ENCODE measurements at regions not wholly inside any gene's neighbourhood (a gene's known extent, or its start where the extent isn't known, plus 50 kb on each side); places are given as distances from the start of the nearest gene placed in this dataset.

DNA sequence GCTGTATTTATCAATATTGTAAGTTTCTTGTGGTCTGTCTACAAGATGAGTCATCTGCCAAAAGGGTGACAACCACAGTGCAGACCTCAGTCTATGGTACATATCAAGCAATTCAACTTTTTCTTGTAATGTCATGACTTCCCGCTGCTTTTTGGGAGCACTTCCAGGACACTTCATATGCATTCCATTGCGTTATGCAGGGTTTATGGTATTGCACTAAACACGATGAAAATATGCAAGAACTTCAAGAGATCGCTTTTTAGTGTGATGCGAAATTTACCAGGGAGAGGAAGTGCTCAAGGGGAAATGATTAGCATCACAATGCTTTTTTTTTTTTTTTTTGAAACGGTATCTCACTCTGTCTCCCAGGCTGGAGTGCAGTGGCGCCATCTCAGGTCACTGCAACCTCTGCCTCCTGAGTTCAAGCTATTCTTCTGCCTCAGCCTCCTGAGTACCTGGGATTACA is 166.5 kb downstream of the TFAP2A start:
- peaks cover 2% of the 10 kb centered on the region for H3K4me1 ChIP-seq (ENCODE audit: control insufficient read depth, insufficient read depth, low read length)
- H3K27ac ChIP-seq (ENCODE audit: low read length) = no peak overlapping the region
- H3K27me3 ChIP-seq (ENCODE audit: control insufficient read depth, insufficient read depth, low read length) = no peaks in the 10 kb centered on the region
- H3K9me3 ChIP-seq (ENCODE audit: control insufficient read depth, low read depth, low read length) = no peaks in the 10 kb centered on the region
- no peaks in the 10 kb centered on the region for H3K36me3 ChIP-seq (ENCODE audit: control insufficient read depth, insufficient read depth, low read length)
- DNase-seq = no peak
- no CpG with 5 or more reads among the region's 7 CpGs for WGBS (ENCODE audit: insufficient coverage, low lambda C conversion rate)
- H3K4me3 ChIP-seq (ENCODE audit: low read length) = no peak overlapping the region

DNA sequence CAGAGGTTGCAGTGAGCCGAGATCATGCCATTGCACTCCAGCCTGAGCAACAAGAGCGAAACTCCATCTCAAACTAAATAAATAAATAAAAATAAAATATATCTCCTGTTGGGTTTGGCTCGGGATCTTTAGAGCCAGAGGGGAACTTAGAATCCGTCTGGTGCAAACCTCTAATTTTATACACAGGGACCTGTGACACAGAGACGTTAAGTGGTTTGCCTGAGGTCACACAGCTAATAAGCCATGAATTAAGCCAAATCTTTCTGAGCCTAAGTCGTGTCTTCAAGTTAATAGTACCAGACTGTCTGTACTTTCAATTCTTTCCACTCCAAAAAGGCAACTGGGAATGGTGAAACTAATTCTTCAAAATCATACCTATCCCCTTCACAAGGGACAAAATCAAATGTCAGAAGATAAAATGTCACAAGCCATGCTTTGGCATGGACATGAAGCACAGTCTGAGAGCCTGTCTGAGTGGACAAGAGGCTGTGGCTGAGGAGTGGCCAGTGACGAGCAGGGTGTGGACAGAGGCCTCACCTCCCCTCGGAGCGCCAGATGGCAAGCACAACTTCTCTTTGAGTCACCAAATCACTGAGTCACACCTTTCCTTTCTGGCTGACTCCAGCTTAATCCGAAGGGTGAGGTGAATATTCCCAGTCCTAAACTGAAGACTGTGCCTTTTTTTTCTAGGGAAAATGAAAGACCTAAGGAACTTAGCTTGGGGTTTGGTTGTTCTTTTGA is 177.4 kb downstream of the TFAP2A start:
- H3K27ac ChIP-seq (ENCODE audit: low read length) = no peak overlapping the region
- H3K4me1 ChIP-seq (ENCODE audit: control insufficient read depth, insufficient read depth, low read length) = no peaks in the 10 kb centered on the region
- DNase-seq = no peak
- H3K36me3 ChIP-seq (ENCODE audit: control insufficient read depth, insufficient read depth, low read length) = no peaks in the 10 kb centered on the region
- 57% methylated on average over 1 of the region's 10 CpGs for WGBS (ENCODE audit: insufficient coverage, low lambda C conversion rate)
- H3K9me3 ChIP-seq (ENCODE audit: control insufficient read depth, low read depth, low read length) = no peaks in the 10 kb centered on the region
- H3K27me3 ChIP-seq (ENCODE audit: control insufficient read depth, insufficient read depth, low read length) = no peaks in the 10 kb centered on the region
- no peak overlapping the region for H3K4me3 ChIP-seq (ENCODE audit: low read length)

DNA sequence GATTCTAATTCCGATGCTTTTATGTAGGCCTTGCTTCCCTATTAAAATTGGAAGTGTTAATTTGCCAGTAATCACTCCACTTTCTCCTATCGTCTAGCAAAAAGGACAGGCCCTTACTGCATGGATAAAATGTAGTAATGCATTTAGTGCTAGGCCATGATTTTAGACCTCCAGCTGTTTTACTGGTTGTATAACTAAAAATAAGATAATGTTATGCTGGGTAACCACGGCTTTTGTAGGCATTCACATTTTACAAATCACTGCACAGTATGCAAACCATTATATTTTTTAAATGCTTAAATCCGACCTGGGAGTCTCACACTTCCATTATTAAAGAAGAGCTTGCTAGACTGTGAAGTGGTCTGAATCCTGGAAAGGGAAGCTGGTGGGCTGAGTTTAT is 179.5 kb downstream of the TFAP2A start:
- no peaks in the 10 kb centered on the region for H3K9me3 ChIP-seq (ENCODE audit: control insufficient read depth, low read depth, low read length)
- no peaks in the 10 kb centered on the region for H3K36me3 ChIP-seq (ENCODE audit: control insufficient read depth, insufficient read depth, low read length)
- no peaks in the 10 kb centered on the region for H3K27me3 ChIP-seq (ENCODE audit: control insufficient read depth, insufficient read depth, low read length)
- no peak overlapping the region for H3K4me3 ChIP-seq (ENCODE audit: low read length)
- H3K4me1 ChIP-seq (ENCODE audit: control insufficient read depth, insufficient read depth, low read length) = no peaks in the 10 kb centered on the region
- 60% methylated on average over 1 of the region's 4 CpGs for WGBS (ENCODE audit: insufficient coverage, low lambda C conversion rate)
- DNase-seq = no peak
- no peak overlapping the region for H3K27ac ChIP-seq (ENCODE audit: low read length)

DNA sequence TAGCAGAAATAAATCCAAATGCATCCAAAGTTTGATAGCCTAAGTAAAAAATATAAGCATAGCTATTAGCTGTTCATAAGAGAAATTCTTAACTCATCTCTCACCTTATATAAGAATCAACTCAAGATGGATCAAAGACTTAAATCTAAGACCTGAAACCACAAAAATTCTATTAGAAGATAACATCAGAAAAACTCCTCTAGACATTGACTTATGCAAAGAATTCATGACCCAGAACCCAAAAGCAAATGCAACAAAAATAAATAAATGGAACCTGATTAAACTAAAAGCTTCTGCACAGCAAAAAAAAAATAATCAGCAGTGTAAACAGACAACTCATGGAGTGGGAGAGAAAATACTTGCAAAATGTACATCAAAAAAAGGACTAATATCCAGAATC is 184.3 kb downstream of the TFAP2A start:
- Histone ChIP-seq H3K4me3 (ENCODE audit: low read length) (no peak overlapping the region), H3K4me1 (ENCODE audit: control insufficient read depth, insufficient read depth, low read length) (no peaks in the 10 kb centered on the region), H3K27ac (ENCODE audit: low read length) (no peak overlapping the region), H3K36me3 (ENCODE audit: control insufficient read depth, insufficient read depth, low read length) (no peaks in the 10 kb centered on the region), H3K27me3 (ENCODE audit: control insufficient read depth, insufficient read depth, low read length) (no peaks in the 10 kb centered on the region), H3K9me3 (ENCODE audit: control insufficient read depth, low read depth, low read length) (no peaks in the 10 kb centered on the region)
- DNase-seq = no peak

DNA sequence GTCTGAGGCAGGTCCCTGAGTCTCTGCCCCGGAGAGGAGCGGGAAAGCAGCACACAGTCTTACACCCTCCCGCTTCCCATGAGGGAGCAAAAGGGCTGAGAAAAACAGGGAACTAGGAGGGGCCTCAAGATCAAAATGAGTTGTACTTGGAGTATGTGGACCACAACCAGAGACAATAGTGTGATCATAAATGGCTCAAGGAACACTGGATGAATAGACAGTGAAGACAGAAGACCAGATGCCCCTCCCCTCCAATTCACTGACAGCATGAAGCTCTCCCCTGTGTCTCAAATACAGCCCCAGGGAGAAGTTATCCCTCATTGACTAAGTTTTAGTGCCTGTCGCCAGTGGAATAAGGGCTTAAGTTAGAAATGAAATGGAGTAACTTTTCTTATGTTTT is 191.0 kb downstream of the TFAP2A start:
- no peak for DNase-seq
- WGBS (ENCODE audit: insufficient coverage, low lambda C conversion rate) = no CpG with 5 or more reads among the region's 4 CpGs
- Histone ChIP-seq H3K36me3 (ENCODE audit: control insufficient read depth, insufficient read depth, low read length) (no peaks in the 10 kb centered on the region), H3K27ac (ENCODE audit: low read length) (no peak overlapping the region), H3K4me3 (ENCODE audit: low read length) (no peak overlapping the region), H3K27me3 (ENCODE audit: control insufficient read depth, insufficient read depth, low read length) (no peaks in the 10 kb centered on the region), H3K9me3 (ENCODE audit: control insufficient read depth, low read depth, low read length) (no peaks in the 10 kb centered on the region), H3K4me1 (ENCODE audit: control insufficient read depth, insufficient read depth, low read length) (no peaks in the 10 kb centered on the region)

DNA sequence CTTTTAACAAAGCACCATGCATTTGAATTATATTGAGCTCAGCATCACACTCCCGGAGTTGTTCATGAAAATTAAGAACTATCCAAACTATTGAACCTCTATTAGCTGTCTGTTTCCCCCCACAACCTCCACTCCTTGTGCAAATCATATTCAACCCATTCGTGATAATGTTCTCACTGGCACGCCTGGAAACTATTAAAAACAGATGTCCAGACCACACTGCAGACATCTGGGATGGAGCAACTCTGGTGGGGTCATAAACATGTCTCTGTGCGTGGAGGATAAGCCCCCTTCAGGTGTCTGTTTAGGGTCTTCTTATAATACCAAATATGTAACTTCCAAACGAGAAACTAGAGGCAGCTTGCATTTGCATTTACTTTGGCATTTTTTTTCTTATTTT is 193.7 kb downstream of the TFAP2A start:
- Histone ChIP-seq H3K9me3 (ENCODE audit: control insufficient read depth, low read depth, low read length) (no peaks in the 10 kb centered on the region), H3K4me1 (ENCODE audit: control insufficient read depth, insufficient read depth, low read length) (no peaks in the 10 kb centered on the region), H3K36me3 (ENCODE audit: control insufficient read depth, insufficient read depth, low read length) (no peaks in the 10 kb centered on the region), H3K27ac (ENCODE audit: low read length) (no peak overlapping the region), H3K27me3 (ENCODE audit: control insufficient read depth, insufficient read depth, low read length) (no peaks in the 10 kb centered on the region), H3K4me3 (ENCODE audit: low read length) (no peak overlapping the region)
- DNase-seq = no peak
- 73% methylated on average over 4 of the region's 5 CpGs for WGBS (ENCODE audit: insufficient coverage, low lambda C conversion rate)

DNA sequence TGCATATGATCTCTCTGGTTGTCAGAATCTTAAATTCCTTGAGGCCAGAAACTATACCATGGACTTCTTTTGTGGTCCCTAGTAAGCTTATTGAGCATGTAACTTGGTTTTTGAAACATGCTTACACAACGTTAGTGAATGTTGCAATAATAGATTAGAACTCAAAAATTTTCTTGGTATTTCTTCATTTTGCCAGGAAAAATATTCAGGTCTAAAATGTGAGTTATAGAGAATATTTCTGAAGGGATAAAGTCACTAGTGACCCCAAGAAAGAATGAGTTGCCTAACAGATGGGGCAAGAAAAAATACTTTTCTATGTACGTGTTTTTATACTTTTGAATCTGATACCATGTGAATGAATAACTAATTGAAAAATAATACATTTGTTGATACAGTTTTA is 195.4 kb downstream of the TFAP2A start:
- H3K4me3 ChIP-seq (ENCODE audit: low read length) = no peak overlapping the region
- no peaks in the 10 kb centered on the region for H3K27me3 ChIP-seq (ENCODE audit: control insufficient read depth, insufficient read depth, low read length)
- no CpG with 5 or more reads among the region's 2 CpGs for WGBS (ENCODE audit: insufficient coverage, low lambda C conversion rate)
- no peak for DNase-seq
- no peaks in the 10 kb centered on the region for H3K4me1 ChIP-seq (ENCODE audit: control insufficient read depth, insufficient read depth, low read length)
- no peaks in the 10 kb centered on the region for H3K9me3 ChIP-seq (ENCODE audit: control insufficient read depth, low read depth, low read length)
- no peaks in the 10 kb centered on the region for H3K36me3 ChIP-seq (ENCODE audit: control insufficient read depth, insufficient read depth, low read length)
- no peak overlapping the region for H3K27ac ChIP-seq (ENCODE audit: low read length)

DNA sequence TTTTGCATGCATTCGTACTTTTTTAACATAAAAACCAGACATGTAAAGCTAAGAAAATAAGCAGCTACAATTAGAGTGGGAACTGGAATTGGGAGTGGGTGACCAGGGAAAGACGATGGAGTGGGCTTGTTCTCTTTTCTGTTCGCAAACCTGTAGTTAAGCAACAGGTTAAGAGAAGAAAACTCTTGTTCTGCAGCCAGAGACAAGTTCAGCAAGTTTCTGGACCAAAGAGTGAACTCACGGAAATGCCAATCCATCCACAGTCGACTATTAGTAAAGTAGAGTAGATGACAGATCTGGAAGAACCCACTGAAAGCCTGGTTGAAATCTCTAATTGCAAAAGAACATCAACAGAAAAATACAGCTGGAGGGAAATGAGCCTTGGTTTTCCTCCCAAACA is 197.8 kb downstream of the TFAP2A start:
- 100% methylated on average over 1 of the region's 5 CpGs for WGBS (ENCODE audit: insufficient coverage, low lambda C conversion rate)
- Histone ChIP-seq H3K9me3 (ENCODE audit: control insufficient read depth, low read depth, low read length) (no peaks in the 10 kb centered on the region), H3K36me3 (ENCODE audit: control insufficient read depth, insufficient read depth, low read length) (no peaks in the 10 kb centered on the region), H3K27ac (ENCODE audit: low read length) (no peak overlapping the region), H3K4me3 (ENCODE audit: low read length) (no peak overlapping the region), H3K4me1 (ENCODE audit: control insufficient read depth, insufficient read depth, low read length) (no peaks in the 10 kb centered on the region), H3K27me3 (ENCODE audit: control insufficient read depth, insufficient read depth, low read length) (no peaks in the 10 kb centered on the region)
- DNase-seq = no peak

DNA sequence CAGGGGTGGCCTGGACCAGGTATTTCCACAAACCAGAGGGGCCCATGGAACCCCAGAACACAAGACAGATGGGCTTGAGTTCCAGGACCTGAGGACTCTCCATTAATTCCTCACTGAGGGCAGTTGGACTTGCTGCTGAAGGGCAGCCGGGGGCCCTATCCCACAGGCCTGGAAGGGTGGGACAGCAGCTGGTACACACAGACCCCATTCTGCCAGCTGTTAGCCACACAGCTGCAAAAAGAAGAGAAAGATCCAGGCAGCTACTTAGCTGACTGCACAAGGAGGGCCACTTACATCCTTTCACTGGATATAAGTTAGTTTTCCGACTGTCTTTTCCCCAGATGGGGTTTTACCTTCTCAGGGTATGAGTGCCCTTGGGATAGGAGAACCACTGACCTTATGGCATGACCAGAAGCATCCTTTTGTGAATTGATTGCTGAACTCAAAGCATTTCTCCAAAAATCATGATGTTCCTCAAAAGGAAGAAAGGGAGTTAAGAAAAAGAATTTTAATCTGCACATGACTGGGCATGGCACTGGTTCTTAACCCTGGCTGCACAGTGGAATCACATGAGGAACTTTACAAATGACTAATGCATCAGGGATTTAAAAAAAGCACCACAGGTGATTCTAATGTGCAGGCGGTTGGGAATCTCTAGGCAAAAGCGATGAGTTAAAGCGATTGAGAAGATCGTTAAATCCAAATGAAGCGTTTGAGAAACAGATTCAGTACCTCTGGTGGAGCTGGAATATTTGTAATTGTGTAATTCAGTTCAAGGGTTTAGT is 199.4 kb downstream of the TFAP2A start:
- Histone ChIP-seq H3K4me1 (ENCODE audit: control insufficient read depth, insufficient read depth, low read length) (no peaks in the 10 kb centered on the region), H3K36me3 (ENCODE audit: control insufficient read depth, insufficient read depth, low read length) (no peaks in the 10 kb centered on the region), H3K4me3 (ENCODE audit: low read length) (no peak overlapping the region), H3K9me3 (ENCODE audit: control insufficient read depth, low read depth, low read length) (no peaks in the 10 kb centered on the region), H3K27ac (ENCODE audit: low read length) (no peak overlapping the region), H3K27me3 (ENCODE audit: control insufficient read depth, insufficient read depth, low read length) (no peaks in the 10 kb centered on the region)
- WGBS (ENCODE audit: insufficient coverage, low lambda C conversion rate) = 97% methylated on average over 5 of the region's 7 CpGs
- DNase-seq = no peak

DNA sequence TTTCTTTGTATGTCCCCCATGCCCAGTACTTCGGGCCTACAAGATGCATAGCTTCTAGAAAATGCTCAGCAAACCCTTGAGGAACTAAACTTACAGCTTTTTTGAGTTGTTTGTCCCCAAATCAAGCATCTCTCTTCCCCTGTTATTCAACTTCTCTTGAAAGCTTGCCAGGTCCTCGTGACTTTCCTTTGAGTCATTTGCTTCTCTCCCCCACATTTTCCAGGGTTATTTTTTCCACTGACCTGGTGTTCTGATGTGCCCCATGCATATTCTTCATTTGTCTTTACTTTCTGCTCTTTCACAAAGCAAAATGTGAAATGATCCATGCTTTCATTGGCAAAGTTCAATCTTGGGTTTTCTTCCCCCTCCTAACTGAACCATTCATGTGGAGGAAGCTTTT is 204.8 kb downstream of the TFAP2A start:
- H3K27ac ChIP-seq (ENCODE audit: low read length) = no peak overlapping the region
- no peak overlapping the region for H3K4me3 ChIP-seq (ENCODE audit: low read length)
- DNase-seq = no peak
- H3K36me3 ChIP-seq (ENCODE audit: control insufficient read depth, insufficient read depth, low read length) = no peaks in the 10 kb centered on the region
- WGBS (ENCODE audit: insufficient coverage, low lambda C conversion rate) = 88% methylated on average over 1 of the region's 2 CpGs
- H3K4me1 ChIP-seq (ENCODE audit: control insufficient read depth, insufficient read depth, low read length) = no peaks in the 10 kb centered on the region
- no peaks in the 10 kb centered on the region for H3K9me3 ChIP-seq (ENCODE audit: control insufficient read depth, low read depth, low read length)
- H3K27me3 ChIP-seq (ENCODE audit: control insufficient read depth, insufficient read depth, low read length) = no peaks in the 10 kb centered on the region

DNA sequence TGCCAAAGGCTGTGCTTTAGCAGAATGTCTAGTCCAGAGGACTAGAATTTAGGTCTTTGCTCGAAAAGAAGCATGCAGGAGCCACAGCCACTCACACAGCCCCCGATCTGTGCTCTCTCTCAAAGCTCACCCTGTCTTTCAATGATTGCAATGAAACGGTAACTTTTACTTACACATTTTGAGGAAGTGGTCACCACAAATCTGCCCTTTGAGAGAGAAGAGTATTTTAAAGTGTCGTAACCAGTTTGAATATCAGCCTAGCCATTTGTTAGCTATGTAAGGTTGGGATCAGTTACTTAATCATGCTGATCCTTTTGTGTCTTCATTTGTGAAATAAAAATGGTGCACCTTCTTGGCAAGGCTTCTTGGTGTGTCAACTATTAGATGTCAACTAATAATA is 209.0 kb downstream of the TFAP2A start:
- H3K9me3 ChIP-seq (ENCODE audit: control insufficient read depth, low read depth, low read length) = no peaks in the 10 kb centered on the region
- no peak overlapping the region for H3K4me3 ChIP-seq (ENCODE audit: low read length)
- WGBS (ENCODE audit: insufficient coverage, low lambda C conversion rate) = 100% methylated on average over 1 of the region's 4 CpGs
- H3K27me3 ChIP-seq (ENCODE audit: control insufficient read depth, insufficient read depth, low read length) = no peaks in the 10 kb centered on the region
- no peaks in the 10 kb centered on the region for H3K4me1 ChIP-seq (ENCODE audit: control insufficient read depth, insufficient read depth, low read length)
- no peak overlapping the region for H3K27ac ChIP-seq (ENCODE audit: low read length)
- DNase-seq = no peak
- H3K36me3 ChIP-seq (ENCODE audit: control insufficient read depth, insufficient read depth, low read length) = no peaks in the 10 kb centered on the region
